ENCODE measurements at regions not wholly inside any gene's neighbourhood (a gene's known extent, or its start where the extent isn't known, plus 50 kb on each side); places are given as distances from the start of the nearest gene placed in this dataset.
"Not testable (repeated sequence)": the region's sequence is repeated elsewhere in the genome, so short reads cannot be mapped to it uniquely, and the experiment has no call there.

GRCh38 chr17:74115586-74115985, 87.9 kb upstream of the RPL38 start:
- no peak for DNase-seq (ENCODE audit: low read depth in 2 of 2)

GRCh38 chr17:74116087-74116717, 87.3 kb upstream of the RPL38 start:
- DNase-seq (ENCODE audit: low read depth in 2 of 2): no peak

- DNase-seq (ENCODE audit: low read depth in 2 of 2): no peak
Observed at GRCh38 chr17:74117087-74117698, 86.3 kb upstream of the RPL38 start.

- DNase-seq (ENCODE audit: low read depth in 2 of 2): no peak
Observed at GRCh38 chr17:74117999-74118421, 85.5 kb upstream of the RPL38 start.

GRCh38 chr17:74118504-74118903, 85.0 kb upstream of the RPL38 start:
- DNase-seq (ENCODE audit: low read depth in 2 of 2): no peak

GRCh38 chr17:74119049-74119580, 84.4 kb upstream of the RPL38 start:
- no peak for DNase-seq (ENCODE audit: low read depth in 2 of 2)

- no peak for DNase-seq (ENCODE audit: low read depth in 2 of 2)
Observed at GRCh38 chr17:74119965-74120364, 83.5 kb upstream of the RPL38 start.

- DNase-seq (ENCODE audit: low read depth in 2 of 2): no peak
Observed at GRCh38 chr17:74123350-74123749, 80.1 kb upstream of the RPL38 start.

GRCh38 chr17:74123866-74124444, 79.5 kb upstream of the RPL38 start:
- no peak for DNase-seq (ENCODE audit: low read depth in 2 of 2)

- no peak for DNase-seq (ENCODE audit: low read depth in 2 of 2)
Observed at GRCh38 chr17:74125156-74125555, 78.3 kb upstream of the RPL38 start.

GRCh38 chr17:74126179-74126900, 77.1 kb upstream of the RPL38 start:
- DNase-seq (ENCODE audit: low read depth in 2 of 2): no peak

- DNase-seq (ENCODE audit: low read depth in 2 of 2): no peak
Observed at GRCh38 chr17:74126959-74127358, 76.5 kb upstream of the RPL38 start.

GRCh38 chr17:74128456-74129211, 74.8 kb upstream of the RPL38 start:
- DNase-seq (ENCODE audit: low read depth in 2 of 2): no peak

GRCh38 chr17:74129800-74130199, 73.7 kb upstream of the RPL38 start:
- DNase-seq (ENCODE audit: low read depth in 2 of 2): not testable (repeated sequence)

- DNase-seq (ENCODE audit: low read depth in 2 of 2): no peak
Observed at GRCh38 chr17:74130276-74130675, 73.2 kb upstream of the RPL38 start.

- DNase-seq (ENCODE audit: low read depth in 2 of 2): no peak
Observed at GRCh38 chr17:74130841-74131240, 72.6 kb upstream of the RPL38 start.

- no peak for DNase-seq (ENCODE audit: low read depth in 2 of 2)
Observed at GRCh38 chr17:74132354-74132753, 71.1 kb upstream of the RPL38 start.

- no peak for DNase-seq (ENCODE audit: low read depth in 2 of 2)
Observed at GRCh38 chr17:74133740-74134139, 69.7 kb upstream of the RPL38 start.

GRCh38 chr17:74134234-74134633, 69.2 kb upstream of the RPL38 start:
- DNase-seq (ENCODE audit: low read depth in 2 of 2): not testable (repeated sequence)

- no peak for DNase-seq (ENCODE audit: low read depth in 2 of 2)
Observed at GRCh38 chr17:74134991-74135390, 68.5 kb upstream of the RPL38 start.

GRCh38 chr17:74135391-74136167, 67.9 kb upstream of the RPL38 start:
- no peak for DNase-seq (ENCODE audit: low read depth in 2 of 2)
